ENCODE measurements at regions not wholly inside any gene's neighbourhood (a gene's known extent, or its start where the extent isn't known, plus 50 kb on each side); places are given as distances from the start of the nearest gene placed in this dataset.

DNA sequence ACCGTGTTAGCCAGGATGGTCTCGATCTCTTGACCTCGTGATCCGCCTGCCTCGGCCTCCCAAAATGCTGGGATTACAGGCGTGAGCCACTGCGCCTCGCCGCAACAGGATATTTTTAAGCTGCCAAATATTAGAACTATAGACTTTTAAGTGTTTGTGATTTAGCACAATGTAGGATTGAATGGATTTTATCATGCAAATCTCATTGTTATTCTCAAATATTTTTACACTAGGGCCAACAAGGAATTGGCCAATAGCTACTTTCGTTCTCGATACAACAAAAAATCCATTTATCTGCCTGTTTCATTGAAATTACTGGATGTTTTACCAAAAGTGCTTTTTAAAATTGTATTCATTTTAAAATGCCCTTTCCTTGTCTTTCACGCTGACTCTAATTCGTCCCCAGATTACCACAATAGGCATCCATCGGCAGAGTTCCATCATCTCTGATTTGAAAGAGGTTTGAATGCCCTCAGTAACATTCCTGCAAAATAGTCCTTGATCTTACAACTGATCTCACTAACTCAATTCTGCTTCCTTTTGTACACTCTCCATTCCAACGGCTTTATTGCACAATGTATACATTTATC, 99.6 kb upstream of the ROBO2 start:
- no peak for DNase-seq

DNA sequence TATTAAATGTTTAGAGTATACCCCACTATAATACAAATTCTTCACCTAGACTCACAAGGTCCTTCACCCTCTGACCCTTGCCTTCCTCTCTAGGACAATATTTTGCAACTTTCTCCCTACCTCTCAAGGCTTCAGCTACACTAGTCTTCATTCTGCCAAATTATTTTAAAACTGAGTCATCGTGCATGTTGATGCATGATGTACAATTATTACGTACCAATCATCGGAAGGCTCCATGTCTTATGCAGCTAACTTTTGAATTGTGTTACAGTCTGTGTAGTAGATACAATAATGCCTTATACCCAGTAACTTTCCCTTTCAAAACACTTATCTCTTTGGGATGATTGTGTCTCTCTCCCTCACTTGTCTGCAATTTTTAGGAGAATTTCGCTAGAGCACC, 98.5 kb upstream of the ROBO2 start:
- DNase-seq = no peak

DNA sequence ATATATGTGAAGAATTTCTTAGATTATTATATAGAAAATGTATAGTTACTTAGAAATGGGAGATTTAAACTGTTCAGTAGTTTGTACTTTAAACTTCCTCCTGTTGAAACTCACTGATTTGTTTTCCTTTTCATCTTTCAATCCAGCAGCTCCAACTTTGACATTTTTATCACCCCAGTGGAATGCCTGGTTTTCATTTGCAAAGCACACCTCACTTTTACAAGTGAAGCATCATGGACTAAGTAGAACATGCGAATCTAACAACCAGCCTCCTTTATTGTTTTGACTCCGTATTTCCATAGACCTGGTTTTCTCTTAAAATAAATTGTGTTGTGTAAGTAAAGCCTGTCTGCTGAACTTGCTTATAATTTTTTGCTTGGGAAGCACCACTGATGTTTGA, 97.8 kb upstream of the ROBO2 start:
- no peak for DNase-seq

- no peak for DNase-seq
These were observed 96.8 kb upstream of the ROBO2 start for GRCh38 chr3:76943058-76943457.

DNA sequence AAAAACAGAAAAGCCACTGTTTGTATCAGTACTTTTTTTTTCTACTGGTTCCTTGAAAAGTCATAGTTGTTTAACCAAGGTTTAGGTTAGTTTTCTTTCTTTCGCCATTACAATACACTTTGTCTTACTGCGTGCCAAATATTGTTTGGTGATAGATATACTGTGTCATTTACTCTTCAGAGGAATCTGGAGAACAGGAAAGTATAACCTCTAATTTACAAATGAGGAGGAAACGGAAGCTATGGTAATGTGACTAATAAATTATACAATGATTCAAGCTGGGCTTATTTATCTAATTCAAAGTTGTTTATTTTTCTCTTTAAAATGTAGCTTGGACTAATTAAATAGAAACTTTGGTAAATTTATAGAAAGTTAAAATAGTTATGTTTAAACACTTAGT, 96.2 kb upstream of the ROBO2 start:
- DNase-seq = no peak

- no peak for DNase-seq
These were observed 90.9 kb upstream of the ROBO2 start for GRCh38 chr3:76949033-76949432.

GRCh38 chr3:76949462-76949861, 90.4 kb upstream of the ROBO2 start:
- DNase-seq = no peak

- no peak for DNase-seq
These were observed 89.3 kb upstream of the ROBO2 start for GRCh38 chr3:76950590-76950989.

DNA sequence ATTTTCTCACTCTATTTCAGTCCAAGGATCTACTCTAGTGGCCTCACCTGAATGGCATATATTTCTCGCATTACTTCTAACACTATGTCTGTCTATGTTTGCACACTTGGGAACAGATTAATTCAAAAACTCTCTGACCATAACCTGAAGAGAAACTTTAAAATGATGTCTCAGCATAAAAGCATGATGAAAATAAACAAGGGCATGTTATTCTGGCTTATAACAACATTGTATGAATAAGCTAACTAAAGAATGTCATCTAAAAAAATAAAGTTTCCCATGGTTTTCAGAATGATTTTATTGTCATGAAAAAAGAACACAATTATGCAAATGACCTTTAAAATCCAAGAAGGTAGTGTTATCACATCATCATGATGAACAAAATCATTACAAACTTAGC, 85.5 kb upstream of the ROBO2 start:
- DNase-seq = no peak

DNA sequence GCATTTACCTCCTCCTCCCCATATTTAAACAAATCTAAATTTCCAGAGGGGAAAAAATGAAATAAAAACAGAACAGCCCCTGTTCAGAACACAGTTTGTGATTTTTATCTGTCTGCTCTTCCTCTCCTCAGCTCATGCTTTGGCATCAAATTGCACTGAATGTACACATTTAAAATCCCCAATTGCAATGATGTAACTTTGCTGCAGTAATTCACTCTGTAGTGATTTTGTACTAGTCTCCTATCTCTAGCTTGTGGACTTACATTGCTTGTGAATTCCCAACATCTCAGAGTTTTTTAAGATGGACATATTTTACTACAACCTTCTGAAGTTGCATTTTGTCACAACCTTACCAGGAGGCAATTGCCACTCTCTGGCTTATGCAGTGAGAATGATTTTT, 81.6 kb upstream of the ROBO2 start:
- DNase-seq = no peak

- DNase-seq = no peak
These were observed 81.0 kb upstream of the ROBO2 start for GRCh38 chr3:76958861-76959260.

GRCh38 chr3:76961284-76961683, 78.6 kb upstream of the ROBO2 start:
- DNase-seq = no peak

GRCh38 chr3:76965122-76965725, 74.7 kb upstream of the ROBO2 start:
- DNase-seq = no peak

- DNase-seq = no peak
These were observed 70.4 kb upstream of the ROBO2 start for GRCh38 chr3:76969471-76969870.

DNA sequence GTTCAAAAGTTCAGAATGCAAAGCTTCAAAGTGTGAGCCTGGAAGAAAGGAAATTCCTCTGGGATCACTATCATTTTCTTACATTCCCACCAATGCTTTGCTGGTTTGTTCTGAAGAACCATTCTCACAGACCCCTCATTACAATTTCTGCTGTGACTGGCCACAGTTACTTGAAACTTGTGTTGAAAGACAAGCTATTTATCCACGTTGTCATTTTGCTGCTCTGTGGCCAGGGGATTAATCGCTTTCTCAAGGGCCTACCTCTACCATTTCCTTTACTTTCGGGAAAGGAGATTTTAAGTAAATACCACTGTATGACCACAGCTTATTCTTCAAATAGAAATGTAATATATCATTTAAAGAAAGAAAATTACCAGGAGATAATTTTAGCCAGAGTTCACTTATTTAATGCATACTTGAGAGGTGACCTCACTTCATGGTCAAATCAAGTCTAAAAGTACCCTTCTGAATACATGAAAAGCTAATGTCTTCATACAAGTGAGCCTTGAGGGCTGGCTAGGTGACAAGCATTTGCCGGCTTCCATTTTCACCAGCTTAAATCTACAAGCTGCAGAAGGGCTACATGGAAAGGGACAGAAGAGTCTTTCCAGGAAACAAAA, 69.8 kb upstream of the ROBO2 start:
- no peak for DNase-seq

- DNase-seq = no peak
These were observed 67.1 kb upstream of the ROBO2 start for GRCh38 chr3:76972624-76973296.

GRCh38 chr3:76976996-76977395, 62.9 kb upstream of the ROBO2 start:
- no peak for DNase-seq

- no peak for DNase-seq
These were observed 54.3 kb upstream of the ROBO2 start for GRCh38 chr3:76985645-76986044.

GRCh38 chr3:76986876-76987474, 52.9 kb upstream of the ROBO2 start:
- DNase-seq = no peak

All from 8988T (cell line).